B cell (primary cell): ENCODE measurements at regions not wholly inside any gene's neighbourhood (a gene's known extent, or its start where the extent isn't known, plus 50 kb on each side); places are given as distances from the start of the nearest gene placed in this dataset.

Experiments used
- ATAC-seq: fragments of 200-7000 bp; cut with Tn5 transposase; one replicate; pipeline ENCODE4 v1.10.0; 2021; ENCODE audit warnings: low read depth, mild to moderate bottlenecking, moderate number of reproducible peaks, moderate library complexity
- CTCF ChIA-PET: fragments of 350-600 bp; sonication (Branson Sonifier 250); formaldehyde crosslinking; loops from one replicate; lab custom pipeline; 2021; ENCODE audit warnings: antibody characterized with exemption, inconsistent platforms; lab: Charles Lee
- POLR2A ChIA-PET: fragments of 350-600 bp; sonication (Branson Sonifier 250); formaldehyde crosslinking; loops from one replicate; lab custom pipeline; 2021; ENCODE audit warnings: antibody characterized with exemption; lab: Charles Lee
- DNase-seq: peaks from one replicate; pipeline ENCODE4 v3.0.0; 2013
- H2AFZ ChIP-seq: 2 replicates; pipeline ENCODE4 v1.6.1; 2012; ENCODE audit warnings: mild to moderate bottlenecking, low read depth, low read length; ENCODE audit not compliant: insufficient read depth, poor library complexity, severe bottlenecking
- H3K27ac ChIP-seq, 2 donors: 1 replicate in 1 of 2; 2 replicates in 1 of 2; pipeline ENCODE4 v1.5.1; 2012 to 2013; ENCODE audit warnings: low read length in 2 of 2, mild to moderate bottlenecking in 2 of 2, moderate library complexity in 1 of 2
- H3K27me3 ChIP-seq, 4 experiments: fragments of 200-600 bp in 1 of 4; sonication (generic) in 1 of 4; replicated peaks in 1 of 4; 1 replicate in 2 of 4; 2 replicates in 2 of 4; pipeline versions ENCODE4 v1.6.1 to v1.7.0; 2013 to 2016; ENCODE audit warnings: low read length in 3 of 4, mild to moderate bottlenecking in 2 of 4, mixed read lengths in 1 of 4, moderate library complexity in 1 of 4; ENCODE audit not compliant: insufficient read depth in 4 of 4, control insufficient read depth in 3 of 4; ENCODE audit errors: control extremely low read depth in 1 of 4
- H3K36me3 ChIP-seq, 2 experiments: replicated peaks in 1 of 2; 1 replicate in 1 of 2; 2 replicates in 1 of 2; pipeline versions ENCODE4 v1.6.1 to v1.7.1; 2013; ENCODE audit warnings: low read length in 1 of 2; ENCODE audit not compliant: insufficient read depth in 2 of 2, control insufficient read depth in 1 of 2; ENCODE audit errors: control extremely low read depth in 1 of 2, extremely low read depth in 1 of 2
- H3K4me1 ChIP-seq, 2 donors: fragments of 200-600 bp in 1 of 2; sonication (generic) in 1 of 2; 1 replicate in 1 of 2; 2 replicates in 1 of 2; pipeline versions ENCODE4 v1.5.1 to v1.6.1; 2013 to 2017; ENCODE audit warnings: low read length in 2 of 2; ENCODE audit not compliant: control insufficient read depth in 2 of 2, insufficient read depth in 2 of 2
- H3K4me2 ChIP-seq: replicated peaks from 2 replicates; pipeline ENCODE3; 2012; ENCODE audit warnings: mild to moderate bottlenecking, low read depth, low read length; ENCODE audit not compliant: poor library complexity, severe bottlenecking
- H3K4me3 ChIP-seq, 5 experiments: fragments of 200-600 bp in 1 of 5; sonication (generic) in 1 of 5; 1 replicate in 3 of 5; 2 replicates in 2 of 5; pipeline versions ENCODE4 v1.5.1 to v1.7.0; 2011 to 2016; ENCODE audit warnings: low read length in 4 of 5, mild to moderate bottlenecking in 4 of 5, low read depth in 2 of 5, control low read depth in 1 of 5, moderate library complexity in 1 of 5; ENCODE audit not compliant: insufficient read depth in 1 of 5; ENCODE audit errors: control extremely low read depth in 1 of 5, extremely low read depth in 1 of 5
- H3K79me2 ChIP-seq: fragments of 200-600 bp; sonication (generic); one replicate; pipeline ENCODE4 v1.6.0; 2016; ENCODE audit warnings: low read length; ENCODE audit not compliant: control insufficient read depth, insufficient read depth
- H3K9ac ChIP-seq: fragments of 200-600 bp; sonication (generic); 2 replicates; pipeline ENCODE4 v1.6.1; 2017; ENCODE audit warnings: mild to moderate bottlenecking, low read length, moderate library complexity
- H3K9me3 ChIP-seq, 3 donors: one replicate each; pipeline versions ENCODE4 v1.6.1 to v1.7.1; 2013; ENCODE audit warnings: low read length in 2 of 3; ENCODE audit not compliant: control insufficient read depth in 2 of 3, insufficient read depth in 1 of 3; ENCODE audit errors: control extremely low read depth in 1 of 3
- H4K20me1 ChIP-seq: 2 replicates; pipeline ENCODE4 v1.6.0; 2012; ENCODE audit warnings: mild to moderate bottlenecking, low read length; ENCODE audit not compliant: insufficient read depth, control insufficient read depth, poor library complexity, severe bottlenecking
- H3K27ac Mint-ChIP-seq: one replicate; pipeline ENCODE4 v1.8.0; 2021; ENCODE audit warnings: mixed read lengths
- H3K27me3 Mint-ChIP-seq: one replicate; pipeline ENCODE4 v1.8.0; 2021; ENCODE audit warnings: mixed read lengths
- H3K4me1 Mint-ChIP-seq: one replicate; pipeline ENCODE4 v1.8.0; 2021; ENCODE audit warnings: mixed read lengths
- H3K4me3 Mint-ChIP-seq: one replicate; pipeline ENCODE4 v1.8.0; 2021; ENCODE audit warnings: mixed read lengths
- H3K9me3 Mint-ChIP-seq: one replicate; pipeline ENCODE4 v1.8.0; 2022; ENCODE audit warnings: mixed read lengths; ENCODE audit not compliant: insufficient read depth
- CTCF ChIP-seq: fragments of 200-600 bp; IDR thresholded peaks from one replicate; pipeline ENCODE4 v1.8.0; 2022; ENCODE audit warnings: antibody characterized with exemption, mild to moderate bottlenecking
- EZH2 ChIP-seq: IDR thresholded peaks from 2 replicates; pipeline ENCODE4 v1.6.1; 2012; ENCODE audit warnings: borderline replicate concordance, low read depth, mild to moderate bottlenecking, moderate library complexity, low read length; ENCODE audit not compliant: insufficient read depth, poor library complexity, severe bottlenecking
- WGBS: methylation state at CpG from one replicate; pipeline ENCODE4 v1.1.5; 2013; ENCODE audit warnings: missing lambda C conversion rate; ENCODE audit not compliant: insufficient coverage; 5-methylcytosine and 5-hydroxymethylcytosine counted together
- intact Hi-C: fragments of 100-400 bp; cut with micrococcal nuclease; formaldehyde crosslinking; loops from one replicate; pipeline ENCODE4 v1.10.0; 2022

- Histone ChIP-seq H3K9ac (no peak overlapping the region), H3K4me2 (no peak overlapping the region), H3K27me3 (no peaks in the 10 kb centered on the region), H3K9me3 (peaks cover 0 to 12% (median 0%) of the 10 kb centered on the region in 3 donors), H3K36me3 (no peaks in the 10 kb centered on the region), H3K27ac (no peak overlapping the region), H3K4me3 (no peak overlapping the region), H3K4me1 (no peaks in the 10 kb centered on the region), H2AFZ (no peak overlapping the region), H4K20me1 (no peaks in the 10 kb centered on the region), H3K79me2 (no peaks in the 10 kb centered on the region)
- intact Hi-C loops = no loop called here
- H3K27ac Mint-ChIP-seq = no peak overlapping the region
- POLR2A ChIA-PET = no interaction called here
- DNase-seq (no peak), ATAC-seq (no peak)
- CTCF ChIA-PET = no interaction called here
- no peak for TF ChIP-seq EZH2
- TF ChIP-seq CTCF = no peak
- H3K4me3 Mint-ChIP-seq = no peak overlapping the region
- no peaks in the 10 kb centered on the region for H3K27me3 Mint-ChIP-seq
- WGBS = 94% methylated on average over 2 of the region's 2 CpGs
- H3K9me3 Mint-ChIP-seq = no peaks in the 10 kb centered on the region
- no peaks in the 10 kb centered on the region for H3K4me1 Mint-ChIP-seq
These were observed 121.0 kb upstream of the ZNF91 start for GRCh38 chr19:23516266-23516665.

- no peak overlapping the region for H3K9ac ChIP-seq
- H2AFZ ChIP-seq = no peak overlapping the region
- no peaks in the 10 kb centered on the region for H3K79me2 ChIP-seq
- no peaks in the 10 kb centered on the region for H3K4me1 ChIP-seq
- no CpG with 5 or more reads among the region's 1 CpG for WGBS
- no peak overlapping the region for H3K4me2 ChIP-seq
- no peaks in the 10 kb centered on the region for H3K36me3 ChIP-seq
- no peak overlapping the region for H3K27ac ChIP-seq
- intact Hi-C loops = no loop called here
- H3K27me3 ChIP-seq = no peaks in the 10 kb centered on the region
- H3K4me3 ChIP-seq = no peak overlapping the region
- H3K4me1 Mint-ChIP-seq = no peaks in the 10 kb centered on the region
- H3K9me3 ChIP-seq = peaks cover 0 to 12% (median 0%) of the 10 kb centered on the region in 3 donors
- H4K20me1 ChIP-seq = no peaks in the 10 kb centered on the region
- no peak overlapping the region for H3K27ac Mint-ChIP-seq
- no peak for TF ChIP-seq EZH2
- TF ChIP-seq CTCF = no peak
- H3K27me3 Mint-ChIP-seq = no peaks in the 10 kb centered on the region
- ChIA-PET CTCF (no interaction called here), POLR2A (no interaction called here)
- no peak for ATAC-seq
- no peak overlapping the region for H3K4me3 Mint-ChIP-seq
- no peaks in the 10 kb centered on the region for H3K9me3 Mint-ChIP-seq
- DNase-seq = no peak
These were observed 120.3 kb upstream of the ZNF91 start for GRCh38 chr19:23515551-23515950.
